Upper lobe of right lung (tissue), 1 donor: ENCODE measurements at regions not wholly inside any gene's neighbourhood (a gene's known extent, or its start where the extent isn't known, plus 50 kb on each side); places are given as distances from the start of the nearest gene placed in this dataset.

ENCODE experiments used
- ATAC-seq: fragments of 200-7000 bp; cut with Tn5 transposase; one replicate; pipeline ENCODE4 v1.9.1; 2020; ENCODE audit warnings: mild to moderate bottlenecking, moderate library complexity
- DNase-seq: peaks from one replicate; pipeline ENCODE4 v3.0.0-alpha.2; 2020
- H3K27ac ChIP-seq: fragments of 200-600 bp; one replicate; pipeline ENCODE4 v1.8.0; 2022
- H3K27me3 ChIP-seq: fragments of 200-600 bp; one replicate; pipeline ENCODE4 v1.8.0; 2022; ENCODE audit warnings: mild to moderate bottlenecking
- H3K36me3 ChIP-seq: fragments of 200-600 bp; one replicate; pipeline ENCODE4 v1.8.0; 2022
- H3K4me1 ChIP-seq: fragments of 200-600 bp; one replicate; pipeline ENCODE4 v1.8.0; 2022
- H3K4me3 ChIP-seq: fragments of 200-600 bp; one replicate; pipeline ENCODE4 v1.8.0; 2022; ENCODE audit warnings: mild to moderate bottlenecking
- H3K9me3 ChIP-seq: fragments of 200-600 bp; one replicate; pipeline ENCODE4 v1.8.0; 2022
- CTCF ChIP-seq: fragments of 200-600 bp; IDR thresholded peaks from one replicate; pipeline ENCODE4 v1.8.0; 2022; ENCODE audit warnings: antibody characterized with exemption
- intact Hi-C: fragments of 100-400 bp; cut with DNase I; formaldehyde crosslinking; loops from one replicate; pipeline ENCODE4 v1.11.0; 2022
- donor health status: DM: no; HTN: yes; CAD: no; lungs with severe emphysema.

DNA sequence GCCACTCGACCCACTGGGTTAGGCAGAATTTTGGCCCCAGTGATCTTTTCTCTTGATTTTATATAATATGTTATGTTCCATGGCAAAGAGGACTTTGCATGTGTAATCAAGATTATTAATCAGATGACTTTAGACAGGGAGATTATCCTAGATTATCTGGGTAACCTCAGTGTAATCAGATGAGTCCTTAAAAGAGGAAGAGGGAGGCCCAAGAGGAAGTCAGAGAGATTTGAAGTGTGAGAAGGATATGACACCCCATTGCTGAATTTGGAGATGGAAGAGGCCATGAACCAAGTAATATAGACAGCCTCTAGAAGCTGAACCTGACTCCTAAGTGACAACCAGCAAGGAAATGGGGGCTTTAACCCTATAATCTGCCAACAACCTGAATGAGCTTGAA lies 117.1 kb upstream of the CSF3R start:
- Histone ChIP-seq H3K4me3 (no peak overlapping the region), H3K27ac (no peak overlapping the region), H3K36me3 (no peaks in the 10 kb centered on the region), H3K9me3 (no peaks in the 10 kb centered on the region), H3K27me3 (peaks cover 25% of the 10 kb centered on the region), H3K4me1 (no peaks in the 10 kb centered on the region)
- intact Hi-C loops = no loop called here
- DNase-seq (no peak), ATAC-seq (no peak)
- TF ChIP-seq CTCF = no peak

GRCh38 chr1:36597514-36597913 lies 114.8 kb upstream of the CSF3R start:
- Histone ChIP-seq H3K36me3 (no peaks in the 10 kb centered on the region), H3K27me3 (peaks cover 46% of the 10 kb centered on the region), H3K9me3 (no peaks in the 10 kb centered on the region), H3K27ac (no peak overlapping the region), H3K4me3 (no peak overlapping the region), H3K4me1 (no peaks in the 10 kb centered on the region)
- ATAC-seq = no peak
- intact Hi-C loops = no loop called here
- no peak for TF ChIP-seq CTCF
- peak; percentile 12 for DNase-seq

DNA sequence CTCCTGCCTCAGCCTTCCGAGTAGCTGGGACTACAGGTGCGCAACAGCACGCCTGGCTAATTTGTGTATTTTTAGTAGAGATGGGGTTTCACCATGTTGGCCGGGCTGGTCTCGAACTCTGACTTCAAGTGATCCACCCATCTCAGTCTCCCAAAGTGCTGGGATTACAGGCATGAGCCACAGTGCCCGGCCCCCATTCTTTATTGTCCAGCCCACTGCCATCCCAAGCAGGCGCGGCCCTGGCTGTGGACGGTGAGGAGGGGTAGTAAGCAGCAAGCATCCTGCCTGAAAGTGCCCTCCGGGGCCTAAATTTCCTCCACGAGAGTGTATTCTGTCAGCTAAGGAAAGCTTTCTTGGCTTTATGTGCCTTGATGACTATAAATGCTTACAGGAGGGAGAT lies 113.2 kb upstream of the CSF3R start:
- H3K27ac ChIP-seq = no peak overlapping the region
- DNase-seq = peak; percentile 53
- no peak for ATAC-seq
- no peak overlapping the region for H3K4me3 ChIP-seq
- TF ChIP-seq CTCF = no peak
- H3K27me3 ChIP-seq = peaks cover 60% of the 10 kb centered on the region
- intact Hi-C loops = no loop called here
- no peaks in the 10 kb centered on the region for H3K4me1 ChIP-seq
- no peaks in the 10 kb centered on the region for H3K36me3 ChIP-seq
- H3K9me3 ChIP-seq = no peaks in the 10 kb centered on the region

DNA sequence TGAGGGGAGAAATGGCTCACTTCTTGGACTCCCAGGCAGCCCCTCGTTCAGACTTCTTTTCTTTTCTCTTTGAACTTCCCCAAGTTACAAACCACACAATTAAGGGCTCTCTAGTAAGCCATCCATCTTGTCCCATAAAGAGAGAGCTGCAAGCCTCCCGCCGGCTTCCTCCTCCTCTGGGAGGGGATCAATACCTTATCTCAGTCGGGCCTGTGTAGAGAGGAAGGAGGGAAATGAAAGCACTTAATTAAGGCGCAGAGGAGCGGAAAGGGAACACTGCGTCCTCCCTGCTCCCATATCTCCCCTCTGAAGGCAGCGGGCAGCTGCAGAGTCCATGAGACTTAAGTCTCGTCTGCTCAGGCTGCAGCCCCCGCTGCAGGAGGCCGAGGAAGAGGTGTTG lies 112.6 kb upstream of the CSF3R start:
- H3K9me3 ChIP-seq = no peaks in the 10 kb centered on the region
- intact Hi-C loops = no loop called here
- H3K27ac ChIP-seq = no peak overlapping the region
- H3K4me3 ChIP-seq = no peak overlapping the region
- DNase-seq (peak; percentile 18), ATAC-seq (no peak)
- no peaks in the 10 kb centered on the region for H3K4me1 ChIP-seq
- H3K36me3 ChIP-seq = no peaks in the 10 kb centered on the region
- TF ChIP-seq CTCF = no peak
- peaks cover 60% of the 10 kb centered on the region for H3K27me3 ChIP-seq

DNA sequence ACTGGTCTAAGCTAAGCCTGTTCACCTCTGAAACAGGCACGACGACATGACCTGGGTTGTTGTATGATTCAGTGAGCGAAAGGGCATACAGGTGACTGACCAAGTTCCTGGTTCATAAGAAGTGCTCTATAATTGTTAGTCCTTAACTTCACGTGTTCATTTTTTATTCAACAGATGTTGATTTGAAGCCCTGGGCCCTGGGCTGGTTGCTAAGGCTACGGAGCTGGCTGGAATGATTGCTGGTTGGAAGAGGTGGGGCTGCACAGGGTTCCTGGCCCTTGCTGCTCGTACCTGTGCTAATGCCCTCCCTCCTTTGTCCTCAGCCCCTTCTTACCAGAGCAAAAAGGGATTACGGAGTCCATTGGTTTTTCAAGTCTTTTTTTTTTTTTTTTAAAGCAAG lies 111.3 kb upstream of the CSF3R start:
- H3K36me3 ChIP-seq = no peaks in the 10 kb centered on the region
- TF ChIP-seq CTCF = no peak
- no peaks in the 10 kb centered on the region for H3K4me1 ChIP-seq
- no peaks in the 10 kb centered on the region for H3K9me3 ChIP-seq
- H3K4me3 ChIP-seq = no peak overlapping the region
- H3K27me3 ChIP-seq = peaks cover 62% of the 10 kb centered on the region
- no peak overlapping the region for H3K27ac ChIP-seq
- DNase-seq = peak; percentile 11
- ATAC-seq = no peak
- intact Hi-C loops = no loop called here

GRCh38 chr1:36591278-36591677 lies 108.6 kb upstream of the CSF3R start:
- intact Hi-C loops = no loop called here
- peaks cover 75% of the 10 kb centered on the region for H3K27me3 ChIP-seq
- no peaks in the 10 kb centered on the region for H3K36me3 ChIP-seq
- no peak for TF ChIP-seq CTCF
- no peaks in the 10 kb centered on the region for H3K4me1 ChIP-seq
- no peak for DNase-seq
- ATAC-seq = no peak
- no peak overlapping the region for H3K27ac ChIP-seq
- no peak overlapping the region for H3K4me3 ChIP-seq
- no peaks in the 10 kb centered on the region for H3K9me3 ChIP-seq
